ENCODE measurements at regions not wholly inside any gene's neighbourhood (a gene's known extent, or its start where the extent isn't known, plus 50 kb on each side); places are given as distances from the start of the nearest gene placed in this dataset.

DNA sequence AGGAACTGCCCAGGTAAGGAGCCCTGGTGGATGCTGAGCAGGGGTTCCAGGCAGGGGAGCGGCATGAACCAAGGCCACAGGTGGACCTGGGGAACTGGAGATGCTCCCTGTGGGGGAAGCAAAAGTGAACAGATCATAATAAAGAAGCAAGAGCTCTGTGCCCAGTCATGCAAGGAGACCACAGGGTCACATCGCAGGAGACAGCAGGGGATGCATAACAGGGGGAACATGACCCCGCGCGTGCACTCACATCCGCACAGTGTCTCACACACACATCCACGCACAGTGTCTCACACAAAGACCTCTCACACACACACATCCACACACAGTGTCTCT lies 473.3 kb upstream of the HS6ST1 start:
- TF ChIP-seq, protein P1, sequence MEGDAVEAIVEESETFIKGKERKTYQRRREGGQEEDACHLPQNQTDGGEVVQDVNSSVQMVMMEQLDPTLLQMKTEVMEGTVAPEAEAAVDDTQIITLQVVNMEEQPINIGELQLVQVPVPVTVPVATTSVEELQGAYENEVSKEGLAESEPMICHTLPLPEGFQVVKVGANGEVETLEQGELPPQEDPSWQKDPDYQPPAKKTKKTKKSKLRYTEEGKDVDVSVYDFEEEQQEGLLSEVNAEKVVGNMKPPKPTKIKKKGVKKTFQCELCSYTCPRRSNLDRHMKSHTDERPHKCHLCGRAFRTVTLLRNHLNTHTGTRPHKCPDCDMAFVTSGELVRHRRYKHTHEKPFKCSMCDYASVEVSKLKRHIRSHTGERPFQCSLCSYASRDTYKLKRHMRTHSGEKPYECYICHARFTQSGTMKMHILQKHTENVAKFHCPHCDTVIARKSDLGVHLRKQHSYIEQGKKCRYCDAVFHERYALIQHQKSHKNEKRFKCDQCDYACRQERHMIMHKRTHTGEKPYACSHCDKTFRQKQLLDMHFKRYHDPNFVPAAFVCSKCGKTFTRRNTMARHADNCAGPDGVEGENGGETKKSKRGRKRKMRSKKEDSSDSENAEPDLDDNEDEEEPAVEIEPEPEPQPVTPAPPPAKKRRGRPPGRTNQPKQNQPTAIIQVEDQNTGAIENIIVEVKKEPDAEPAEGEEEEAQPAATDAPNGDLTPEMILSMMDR (IDR thresholded peaks at IDR 0.05; ENCODE audit: low read depth, low read length, missing input control), result no peak
- TF ChIP-seq, protein P2, sequence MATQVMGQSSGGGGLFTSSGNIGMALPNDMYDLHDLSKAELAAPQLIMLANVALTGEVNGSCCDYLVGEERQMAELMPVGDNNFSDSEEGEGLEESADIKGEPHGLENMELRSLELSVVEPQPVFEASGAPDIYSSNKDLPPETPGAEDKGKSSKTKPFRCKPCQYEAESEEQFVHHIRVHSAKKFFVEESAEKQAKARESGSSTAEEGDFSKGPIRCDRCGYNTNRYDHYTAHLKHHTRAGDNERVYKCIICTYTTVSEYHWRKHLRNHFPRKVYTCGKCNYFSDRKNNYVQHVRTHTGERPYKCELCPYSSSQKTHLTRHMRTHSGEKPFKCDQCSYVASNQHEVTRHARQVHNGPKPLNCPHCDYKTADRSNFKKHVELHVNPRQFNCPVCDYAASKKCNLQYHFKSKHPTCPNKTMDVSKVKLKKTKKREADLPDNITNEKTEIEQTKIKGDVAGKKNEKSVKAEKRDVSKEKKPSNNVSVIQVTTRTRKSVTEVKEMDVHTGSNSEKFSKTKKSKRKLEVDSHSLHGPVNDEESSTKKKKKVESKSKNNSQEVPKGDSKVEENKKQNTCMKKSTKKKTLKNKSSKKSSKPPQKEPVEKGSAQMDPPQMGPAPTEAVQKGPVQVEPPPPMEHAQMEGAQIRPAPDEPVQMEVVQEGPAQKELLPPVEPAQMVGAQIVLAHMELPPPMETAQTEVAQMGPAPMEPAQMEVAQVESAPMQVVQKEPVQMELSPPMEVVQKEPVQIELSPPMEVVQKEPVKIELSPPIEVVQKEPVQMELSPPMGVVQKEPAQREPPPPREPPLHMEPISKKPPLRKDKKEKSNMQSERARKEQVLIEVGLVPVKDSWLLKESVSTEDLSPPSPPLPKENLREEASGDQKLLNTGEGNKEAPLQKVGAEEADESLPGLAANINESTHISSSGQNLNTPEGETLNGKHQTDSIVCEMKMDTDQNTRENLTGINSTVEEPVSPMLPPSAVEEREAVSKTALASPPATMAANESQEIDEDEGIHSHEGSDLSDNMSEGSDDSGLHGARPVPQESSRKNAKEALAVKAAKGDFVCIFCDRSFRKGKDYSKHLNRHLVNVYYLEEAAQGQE (IDR thresholded peaks at IDR 0.05), result no peak

Data from liver (tissue), 2 donors.